ENCODE measurements at regions not wholly inside any gene's neighbourhood (a gene's known extent, or its start where the extent isn't known, plus 50 kb on each side); places are given as distances from the start of the nearest gene placed in this dataset.

- TF ChIP-seq CTCF (IDR thresholded peaks at IDR 0.05) (no peak), POLR2A (IDR thresholded peaks at IDR 0.05) (no peak)
Measured at GRCh38 chr1:226799634-226800281, 60.7 kb upstream of the ITPKB start.

Data from heart left ventricle (tissue), 13 donors.